BJ (cell line): ENCODE measurements at regions not wholly inside any gene's neighbourhood (a gene's known extent, or its start where the extent isn't known, plus 50 kb on each side); places are given as distances from the start of the nearest gene placed in this dataset.

Experiments
- CTCF ChIA-PET: fragments of 350-600 bp; formaldehyde crosslinking; extraction: SDS; loops from one replicate; lab custom pipeline; 2021; ENCODE audit warnings: antibody characterized with exemption, inconsistent platforms; lab: Yijun Ruan, JAX
- POLR2A ChIA-PET: fragments of 300-600 bp; sonication (Branson Sonifier 250); formaldehyde crosslinking; extraction: SDS; loops from one replicate; lab custom pipeline; 2021; ENCODE audit warnings: antibody characterized with exemption; lab: Charles Lee
- DNase-seq: peaks from one replicate; pipeline ENCODE4 v3.0.0-alpha.2; 2011; ENCODE audit warnings: low read depth
- H3K27me3 ChIP-seq: 2 replicates; pipeline ENCODE4 v1.6.0; 2011; ENCODE audit warnings: low read length; ENCODE audit not compliant: control insufficient read depth, insufficient read depth
- H3K36me3 ChIP-seq: 2 replicates; pipeline ENCODE4 v1.5.1; 2011; ENCODE audit warnings: low read length; ENCODE audit not compliant: control insufficient read depth, insufficient read depth
- H3K4me3 ChIP-seq: 2 replicates; pipeline ENCODE4 v1.5.1; 2011; ENCODE audit warnings: low read depth, mild to moderate bottlenecking, control low read depth, low read length
- CTCF ChIP-seq: IDR thresholded peaks from 2 replicates; pipeline ENCODE4 v1.5.1; 2011; ENCODE audit warnings: low read depth, mild to moderate bottlenecking, control low read depth, inconsistent platforms, low read length, moderate library complexity; ENCODE audit not compliant: insufficient read depth

GRCh38 chr1:47686731-47687630 is 249.1 kb downstream of the FOXD2 start:
- ChIA-PET POLR2A (no interaction called here), CTCF (interaction anchor here (0.5 to 1.6 kb wide), 2 partner anchors 39 to 223 kb away, joined by 3 to 6 read pairs; no protein-coding TSS in a partner anchor)
- Histone ChIP-seq H3K27me3 (peaks cover 6% of the 10 kb centered on the region; the same call in 1 of the 2 replicates), H3K4me3 (no peak overlapping the region), H3K36me3 (no peaks in the 10 kb centered on the region)
- no peak for DNase-seq
- TF ChIP-seq CTCF: no peak

GRCh38 chr1:47687631-47688460 is 250.0 kb downstream of the FOXD2 start:
- CTCF ChIA-PET: no interaction called here
- no peak for DNase-seq
- H3K36me3 ChIP-seq: no peaks in the 10 kb centered on the region

GRCh38 chr1:47688461-47689296 is 250.8 kb downstream of the FOXD2 start:
- Histone ChIP-seq H3K36me3 (no peaks in the 10 kb centered on the region), H3K4me3 (no peak overlapping the region), H3K27me3 (peaks cover 6% of the 10 kb centered on the region; the same call in 1 of the 2 replicates)
- no peak for DNase-seq
- ChIA-PET CTCF (no interaction called here), POLR2A (no interaction called here)
- no peak for TF ChIP-seq CTCF

More at GRCh38 chr1:47687631-47688460, 250.0 kb downstream of the FOXD2 start:
- TF ChIP-seq CTCF: no peak
- POLR2A ChIA-PET: no interaction called here
- Histone ChIP-seq H3K4me3 (no peak overlapping the region), H3K27me3 (peaks cover 6% of the 10 kb centered on the region; the same call in 1 of the 2 replicates)

GRCh38 chr1:47689894-47690293 is 252.1 kb downstream of the FOXD2 start:
- Histone ChIP-seq H3K36me3 (no peaks in the 10 kb centered on the region), H3K27me3 (peaks cover 6% of the 10 kb centered on the region; the same call in 1 of the 2 replicates), H3K4me3 (no peak overlapping the region)
- ChIA-PET POLR2A (no interaction called here), CTCF (no interaction called here)
- TF ChIP-seq CTCF: no peak
- no peak for DNase-seq
